NCI-H2107 treated with DMSO at 0.1 percent for 48 hours (cell line): ENCODE measurements at regions not wholly inside any gene's neighbourhood (a gene's known extent, or its start where the extent isn't known, plus 50 kb on each side); places are given as distances from the start of the nearest gene placed in this dataset.
"Not testable (repeated sequence)": the region's sequence is repeated elsewhere in the genome, so short reads cannot be mapped to it uniquely, and the experiment has no call there.

Experiments
- DNase-seq: peaks from one replicate; lab custom pipeline; 2025; ENCODE audit not compliant: unreplicated experiment; lab: John Stamatoyannopoulos, UW

- not testable (repeated sequence) for DNase-seq
Observed at GRCh38 chr3:103564116-103564515, 1129.3 kb downstream of the ZPLD1 start.

DNA sequence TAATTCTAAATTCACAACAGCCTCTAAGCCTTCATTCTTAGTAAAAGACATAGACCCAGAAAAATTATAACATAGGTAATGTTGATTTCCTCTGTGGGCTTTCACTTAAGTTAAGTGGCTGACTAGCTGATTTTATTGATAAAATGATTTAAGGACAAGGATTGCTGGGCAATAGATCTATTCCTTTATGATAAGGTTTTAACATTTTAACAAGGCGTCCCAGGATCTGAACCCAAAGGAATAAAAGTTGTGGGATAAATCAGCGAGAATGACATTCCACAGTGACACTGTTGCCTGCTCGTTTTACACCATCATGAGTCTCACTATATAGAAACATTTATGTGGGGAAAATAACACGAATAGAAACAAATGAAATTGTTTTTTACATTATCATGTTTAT lies 1151.0 kb downstream of the ZPLD1 start:
- no peak for DNase-seq

DNA sequence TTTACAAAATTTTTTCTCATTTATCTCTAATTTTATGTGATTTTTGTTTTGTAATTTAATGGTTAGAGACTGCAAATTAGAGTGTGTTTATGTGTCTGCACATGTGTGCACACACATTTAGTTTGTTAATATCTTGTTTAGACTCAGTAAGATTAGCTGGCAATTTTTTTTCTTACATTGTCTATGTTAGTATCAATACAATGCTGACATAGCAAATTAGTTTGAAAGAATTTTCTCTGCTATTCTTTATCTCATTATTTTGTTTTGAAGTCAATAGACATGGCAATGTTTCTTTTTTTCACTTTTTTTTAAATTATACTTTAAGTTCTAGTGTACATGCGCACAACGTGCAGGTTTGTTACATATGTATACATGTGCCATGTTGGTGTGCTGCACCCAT lies 1155.0 kb downstream of the ZPLD1 start:
- DNase-seq: no peak

DNA sequence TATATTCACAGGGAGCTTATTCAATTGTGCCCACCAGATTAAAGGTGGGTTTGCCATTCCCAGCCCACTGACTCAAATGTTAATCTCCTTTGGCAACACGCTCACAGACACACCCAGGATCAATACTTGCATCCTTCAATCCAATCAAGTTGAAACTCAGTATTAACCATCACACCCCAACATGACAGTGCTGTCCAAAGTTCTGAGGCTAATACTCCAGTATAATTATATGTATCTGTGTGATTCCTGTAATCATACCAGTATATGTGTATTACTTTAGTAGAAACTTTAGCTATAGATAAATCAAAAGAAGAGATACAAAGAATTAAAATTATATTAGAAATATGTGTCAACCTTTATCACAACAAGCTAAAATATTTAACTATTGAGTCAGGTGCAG lies 1166.0 kb downstream of the ZPLD1 start:
- DNase-seq: no peak

- DNase-seq: no peak
Observed at GRCh38 chr3:103601666-103602065, 1166.9 kb downstream of the ZPLD1 start.

- no peak for DNase-seq
Observed at GRCh38 chr3:103609472-103609871, 1174.7 kb downstream of the ZPLD1 start.

- no peak for DNase-seq
Observed at GRCh38 chr3:103613397-103614156, 1178.8 kb downstream of the ZPLD1 start.

DNA sequence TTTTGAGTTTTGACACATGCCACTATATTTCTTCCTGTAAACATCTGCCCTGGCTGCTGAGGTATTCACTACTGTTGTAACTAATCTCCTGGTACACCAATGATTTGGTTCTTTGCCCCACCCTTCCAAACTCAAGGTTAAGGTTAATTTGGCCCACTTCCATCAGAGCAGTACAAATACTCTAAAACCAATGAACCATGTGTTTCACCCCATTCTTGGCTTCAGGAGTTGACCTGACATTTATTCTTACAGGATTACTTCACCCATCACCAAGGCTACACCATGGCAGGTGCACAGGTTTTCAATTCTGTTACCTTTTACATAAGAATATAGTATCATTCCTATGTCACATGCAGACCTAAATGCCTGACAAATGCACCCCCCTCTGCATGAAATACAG lies 1179.9 kb downstream of the ZPLD1 start:
- DNase-seq: no peak

- no peak for DNase-seq
Observed at GRCh38 chr3:103617961-103618360, 1183.1 kb downstream of the ZPLD1 start.

DNA sequence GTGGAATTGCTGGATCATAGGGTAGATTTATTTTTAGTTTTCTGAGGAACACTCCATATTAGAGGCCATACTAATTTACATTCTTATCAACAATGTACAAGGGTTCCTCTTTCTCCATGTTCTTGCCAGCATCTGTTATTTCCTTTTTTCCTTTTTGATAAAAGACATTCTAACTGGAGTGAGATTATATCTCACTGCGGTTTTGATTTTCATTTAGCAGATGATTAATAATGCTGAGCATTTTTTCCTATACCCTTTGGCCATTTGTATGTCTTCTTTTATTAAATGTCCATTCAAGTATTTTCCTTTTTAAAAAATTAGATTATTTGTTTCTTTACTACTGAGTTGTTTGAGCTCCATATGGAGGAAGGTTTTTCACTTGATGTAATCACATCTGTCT lies 1189.5 kb downstream of the ZPLD1 start:
- no peak for DNase-seq

DNA sequence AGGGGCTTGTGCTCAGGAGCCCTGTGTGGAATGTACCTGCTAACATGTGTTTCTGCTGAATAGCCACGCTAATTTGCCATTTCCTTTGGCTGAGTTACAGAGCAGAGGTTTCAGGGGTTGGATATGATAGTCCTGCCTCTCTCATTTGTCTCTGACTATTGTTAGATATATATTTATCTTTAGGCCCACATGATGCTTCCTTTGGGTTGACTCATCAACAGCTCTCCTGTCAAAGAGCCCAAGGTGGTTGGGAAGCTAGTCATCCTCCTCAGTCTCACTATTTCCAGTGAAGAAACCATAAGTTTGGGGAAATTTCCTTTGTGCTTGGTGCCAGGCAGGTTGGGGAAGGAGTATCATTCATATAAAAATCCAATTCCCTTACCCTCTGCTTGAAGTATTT lies 1194.6 kb downstream of the ZPLD1 start:
- no peak for DNase-seq

DNA sequence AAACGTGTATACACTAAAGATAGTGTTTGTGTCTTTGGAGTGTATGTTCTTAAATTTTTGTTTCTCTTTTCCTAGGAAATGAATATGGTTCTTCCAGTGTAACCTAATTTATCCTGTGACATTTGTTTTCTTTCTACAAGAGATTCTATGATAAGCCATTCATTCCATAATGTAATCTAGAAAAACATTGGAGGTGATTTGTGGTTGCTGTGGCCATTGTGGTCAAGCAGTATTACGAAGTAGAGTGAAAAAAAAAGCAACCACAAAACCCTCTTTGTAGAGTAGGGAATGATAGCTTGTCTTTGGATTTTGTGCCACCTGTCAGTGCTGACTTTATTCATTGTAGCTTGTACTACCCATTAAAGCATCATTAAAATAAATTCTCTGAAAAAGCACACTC lies 1209.6 kb downstream of the ZPLD1 start:
- DNase-seq: no peak

DNA sequence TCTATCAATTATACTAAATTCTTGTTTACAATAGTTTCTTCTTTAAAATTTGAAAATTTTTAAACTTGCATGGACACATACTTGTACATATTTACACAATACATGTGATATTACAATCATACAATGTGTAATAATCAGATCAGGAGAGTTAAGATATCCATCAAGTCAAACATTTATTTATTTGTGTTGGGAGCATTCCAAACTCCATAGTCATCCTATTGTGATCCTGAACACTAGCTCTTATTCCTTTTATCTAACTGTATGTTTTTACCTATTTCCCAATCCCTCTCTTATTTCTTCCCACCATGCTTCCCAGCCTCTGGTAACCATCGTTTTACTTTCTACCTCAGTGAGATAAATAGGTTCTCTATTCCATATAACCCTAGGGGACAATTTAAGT lies 1219.2 kb downstream of the ZPLD1 start:
- no peak for DNase-seq

- DNase-seq: no peak
Observed at GRCh38 chr3:103657756-103658155, 1222.9 kb downstream of the ZPLD1 start.

- DNase-seq: no peak
Observed at GRCh38 chr3:103660810-103661209, 1226.0 kb downstream of the ZPLD1 start.

DNA sequence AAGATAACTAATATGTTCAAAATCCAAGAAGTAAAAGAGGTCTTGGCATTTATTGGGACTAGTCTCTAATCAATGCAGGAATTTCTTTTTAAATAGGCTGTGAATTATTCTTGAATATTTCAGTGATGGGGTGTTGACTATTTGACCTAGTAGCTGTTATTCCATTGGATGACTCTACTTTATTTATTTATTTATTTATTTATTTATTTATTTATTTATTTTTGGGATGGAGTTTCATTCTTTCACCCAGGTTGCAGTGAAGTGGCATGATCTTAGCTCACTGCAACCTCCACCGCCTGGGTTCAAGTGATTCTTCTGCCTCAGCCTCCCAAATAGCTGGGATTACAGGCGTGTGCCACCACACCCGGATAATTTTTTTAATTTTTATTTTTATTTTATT lies 1227.8 kb downstream of the ZPLD1 start:
- DNase-seq: no peak

- DNase-seq: no peak
Observed at GRCh38 chr3:103672346-103672745, 1237.5 kb downstream of the ZPLD1 start.

DNA sequence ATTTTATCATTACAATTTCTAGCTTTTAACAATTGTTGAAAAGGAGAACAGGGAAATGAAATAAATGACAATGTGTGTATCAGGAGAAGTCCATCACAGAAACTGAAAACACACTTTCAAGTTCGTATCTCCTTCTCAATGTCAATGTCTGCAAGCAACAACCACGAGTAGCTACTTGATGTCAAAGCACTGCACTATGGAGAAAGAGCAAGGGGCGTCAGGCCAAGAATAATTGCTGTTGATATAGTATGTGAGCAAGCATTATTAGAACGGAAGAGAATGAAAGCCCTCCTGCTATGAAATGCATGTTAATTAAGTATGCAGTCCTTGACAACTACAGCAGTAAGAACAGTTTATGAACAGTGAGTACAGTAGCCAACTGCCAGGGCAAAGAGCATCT lies 1250.1 kb downstream of the ZPLD1 start:
- DNase-seq: no peak

GRCh38 chr3:103685939-103686338 lies 1251.1 kb downstream of the ZPLD1 start:
- no peak for DNase-seq

DNA sequence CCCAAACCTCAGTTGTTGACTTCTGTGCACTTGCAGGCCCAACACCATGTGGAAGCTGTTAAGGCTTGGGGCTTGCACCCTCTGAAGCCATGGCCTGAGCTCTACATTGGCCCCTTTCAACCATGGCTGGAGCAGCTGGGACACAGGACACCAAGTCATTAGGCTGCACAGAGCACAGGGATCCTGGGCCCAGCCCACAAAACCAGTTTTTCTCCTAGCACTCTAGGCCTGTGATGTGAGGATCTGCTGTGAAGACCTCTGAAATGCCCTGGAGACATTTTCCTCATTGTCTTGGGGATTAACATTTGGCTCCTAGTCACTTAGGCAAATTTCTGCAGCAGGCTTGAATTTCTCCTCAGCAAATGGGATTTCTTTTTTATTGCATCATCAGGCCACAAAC lies 1255.7 kb downstream of the ZPLD1 start:
- no peak for DNase-seq

DNA sequence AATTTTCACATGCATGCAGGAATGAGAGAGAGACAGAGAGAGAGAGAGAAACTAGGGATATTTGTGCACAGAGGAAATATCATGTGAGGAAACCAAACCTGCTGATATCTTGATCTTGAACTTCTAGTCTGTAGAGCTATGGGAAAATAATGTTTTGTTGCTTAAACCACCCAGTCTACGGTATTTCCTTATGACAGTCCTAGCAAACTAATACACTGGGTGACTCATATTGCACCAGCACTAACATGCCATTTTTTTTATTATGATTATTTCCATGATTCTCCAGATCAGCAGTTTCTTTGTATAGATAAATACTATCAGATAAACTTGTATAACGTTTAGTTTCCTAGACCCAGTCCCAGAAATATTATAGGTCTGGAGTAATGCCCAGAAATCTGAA lies 1259.0 kb downstream of the ZPLD1 start:
- no peak for DNase-seq

DNA sequence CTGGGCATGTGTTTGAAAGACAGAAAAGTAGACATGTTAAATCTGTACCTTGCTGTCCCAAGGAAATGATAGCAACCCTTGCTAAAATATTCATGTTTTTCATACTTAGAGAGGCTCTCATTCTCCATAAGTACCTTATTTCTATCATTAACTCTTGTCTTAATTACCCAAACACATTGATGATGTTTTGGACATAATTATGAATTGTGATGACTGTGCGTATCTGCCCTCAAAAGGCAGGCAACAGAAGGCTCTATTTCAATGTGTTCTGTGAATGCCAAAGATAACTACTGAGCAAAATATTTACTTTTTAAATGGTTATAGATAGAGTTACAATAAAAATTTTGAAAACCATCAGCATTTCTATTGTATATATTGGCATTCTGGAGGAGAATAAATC lies 1263.8 kb downstream of the ZPLD1 start:
- DNase-seq: no peak

DNA sequence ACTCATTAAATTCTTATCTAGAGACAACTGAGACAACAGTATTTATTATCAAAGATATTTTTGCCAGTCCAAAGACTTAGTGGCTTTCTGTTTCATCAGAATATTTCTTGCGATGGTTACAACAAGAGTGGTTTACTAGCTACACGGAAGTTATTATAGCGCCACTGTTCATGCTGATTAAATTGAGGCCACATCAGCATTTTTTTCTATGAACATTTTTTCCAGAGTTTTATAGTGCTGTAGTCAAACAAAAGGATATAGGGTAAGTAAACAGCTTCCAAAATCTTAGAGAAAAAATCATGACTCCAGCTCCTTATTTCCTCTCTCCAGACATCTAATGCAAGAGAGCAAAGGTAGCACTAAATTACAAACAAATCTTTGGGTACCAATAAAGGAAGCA lies 1264.4 kb downstream of the ZPLD1 start:
- no peak for DNase-seq
